ENCODE measurements at regions not wholly inside any gene's neighbourhood (a gene's known extent, or its start where the extent isn't known, plus 50 kb on each side); places are given as distances from the start of the nearest gene placed in this dataset.

DNA sequence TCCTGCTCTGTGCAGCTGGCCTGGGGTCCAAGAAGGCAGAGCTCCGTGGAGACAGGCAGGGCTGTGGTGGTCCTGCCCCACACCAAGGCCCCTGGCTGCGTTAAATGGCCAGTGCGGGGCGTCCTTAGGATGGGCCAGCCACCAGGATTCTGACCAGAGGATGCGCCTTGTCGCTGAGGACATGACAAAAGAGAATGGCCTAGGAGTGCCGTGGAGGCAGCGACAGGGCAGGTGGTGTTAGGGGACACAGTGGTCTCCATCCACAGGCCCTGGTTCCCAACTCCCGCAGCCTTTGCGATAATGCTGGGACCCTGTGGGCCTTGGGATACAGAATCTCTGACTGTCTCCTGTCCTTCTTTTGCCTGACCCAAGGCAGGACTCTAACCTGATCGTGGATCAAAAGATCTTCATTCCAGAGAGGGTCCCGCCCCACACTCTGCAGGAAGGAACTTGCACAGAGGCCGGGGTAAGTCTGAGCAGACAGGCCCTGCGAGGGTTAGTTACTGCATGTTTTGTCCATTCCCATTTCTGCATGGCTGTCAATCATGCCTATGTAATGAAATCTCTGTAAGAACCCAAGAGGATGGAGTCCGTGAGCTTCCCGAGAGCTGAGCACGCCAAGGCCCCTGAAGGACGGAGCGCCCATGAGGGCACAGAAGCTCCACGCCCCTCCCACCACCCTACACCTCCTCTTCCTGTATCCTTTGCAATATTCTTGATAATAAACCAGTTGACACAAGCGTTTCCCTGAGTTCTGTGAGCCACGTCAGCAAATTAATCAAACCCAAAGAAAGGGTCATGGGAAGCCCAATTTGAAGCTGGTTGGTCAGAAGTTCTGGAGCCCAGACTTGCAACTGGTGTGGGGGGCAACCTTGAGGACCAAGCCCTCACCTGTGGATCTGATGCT, 251.5 kb upstream of the SALL3 start:
- TF ChIP-seq, protein P1, sequence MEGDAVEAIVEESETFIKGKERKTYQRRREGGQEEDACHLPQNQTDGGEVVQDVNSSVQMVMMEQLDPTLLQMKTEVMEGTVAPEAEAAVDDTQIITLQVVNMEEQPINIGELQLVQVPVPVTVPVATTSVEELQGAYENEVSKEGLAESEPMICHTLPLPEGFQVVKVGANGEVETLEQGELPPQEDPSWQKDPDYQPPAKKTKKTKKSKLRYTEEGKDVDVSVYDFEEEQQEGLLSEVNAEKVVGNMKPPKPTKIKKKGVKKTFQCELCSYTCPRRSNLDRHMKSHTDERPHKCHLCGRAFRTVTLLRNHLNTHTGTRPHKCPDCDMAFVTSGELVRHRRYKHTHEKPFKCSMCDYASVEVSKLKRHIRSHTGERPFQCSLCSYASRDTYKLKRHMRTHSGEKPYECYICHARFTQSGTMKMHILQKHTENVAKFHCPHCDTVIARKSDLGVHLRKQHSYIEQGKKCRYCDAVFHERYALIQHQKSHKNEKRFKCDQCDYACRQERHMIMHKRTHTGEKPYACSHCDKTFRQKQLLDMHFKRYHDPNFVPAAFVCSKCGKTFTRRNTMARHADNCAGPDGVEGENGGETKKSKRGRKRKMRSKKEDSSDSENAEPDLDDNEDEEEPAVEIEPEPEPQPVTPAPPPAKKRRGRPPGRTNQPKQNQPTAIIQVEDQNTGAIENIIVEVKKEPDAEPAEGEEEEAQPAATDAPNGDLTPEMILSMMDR (conservative IDR thresholded peaks at IDR 0.05 in 1 of 2, IDR thresholded peaks at IDR 0.05 in 1 of 2; ENCODE audit: low read depth in 1 of 2, low read length in 2 of 2): no peak
- TF ChIP-seq EZH2 (IDR thresholded peaks at IDR 0.05; ENCODE audit: low read length, missing control alignments): no peak

Data from fibroblast of lung (primary cell).